Astrocyte of the cerebellum (primary cell): ENCODE measurements at regions not wholly inside any gene's neighbourhood (a gene's known extent, or its start where the extent isn't known, plus 50 kb on each side); places are given as distances from the start of the nearest gene placed in this dataset.
A peak's percentile ranks its signal among the peaks of the same experiment; 100 is the strongest.

ENCODE experiments used
- DNase-seq: peaks from one replicate; pipeline ENCODE4 v3.0.0-alpha.2; 2011; ENCODE audit warnings: low read depth
- H3K4me3 ChIP-seq: 2 replicates; pipeline ENCODE4 v1.5.1; 2011; ENCODE audit warnings: mild to moderate bottlenecking, low read depth, low read length, moderate library complexity
- in situ Hi-C: cut with HindIII; loops from 2 replicates; pipeline ENCODE4 v1.10.0; 2017; ENCODE audit warnings: low sequenced_read_pairs
- TF ChIP-seq, protein P1 (sequence below): IDR thresholded peaks from 2 replicates; pipeline ENCODE4 v1.5.1; 2012; ENCODE audit warnings: low read length, low read depth, moderate library complexity, mild to moderate bottlenecking; ENCODE audit errors: missing control alignments

DNA sequence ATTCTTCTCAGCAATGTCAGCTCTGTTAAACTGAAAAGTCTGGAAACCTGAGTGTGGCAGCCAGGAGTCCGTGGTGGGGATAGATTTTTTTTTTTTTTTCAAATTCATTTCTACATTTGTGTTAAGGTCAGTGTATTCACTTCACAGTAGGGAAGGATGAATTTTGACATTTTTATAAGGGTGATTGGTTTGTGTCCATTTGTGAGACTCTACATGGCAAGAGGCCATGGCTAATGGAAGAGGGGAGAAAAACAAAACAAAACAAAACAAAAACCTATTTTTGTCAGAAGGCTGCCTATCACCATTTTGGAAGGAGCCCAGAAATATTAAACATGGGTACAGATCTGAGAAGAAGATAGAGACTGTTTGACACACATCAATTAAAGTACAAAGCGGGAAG lies 176.1 kb downstream of the RMST start:
- H3K4me3 ChIP-seq = no peak overlapping the region
- in situ Hi-C loops = no loop called here
- no peak for DNase-seq
- TF ChIP-seq, protein P1, sequence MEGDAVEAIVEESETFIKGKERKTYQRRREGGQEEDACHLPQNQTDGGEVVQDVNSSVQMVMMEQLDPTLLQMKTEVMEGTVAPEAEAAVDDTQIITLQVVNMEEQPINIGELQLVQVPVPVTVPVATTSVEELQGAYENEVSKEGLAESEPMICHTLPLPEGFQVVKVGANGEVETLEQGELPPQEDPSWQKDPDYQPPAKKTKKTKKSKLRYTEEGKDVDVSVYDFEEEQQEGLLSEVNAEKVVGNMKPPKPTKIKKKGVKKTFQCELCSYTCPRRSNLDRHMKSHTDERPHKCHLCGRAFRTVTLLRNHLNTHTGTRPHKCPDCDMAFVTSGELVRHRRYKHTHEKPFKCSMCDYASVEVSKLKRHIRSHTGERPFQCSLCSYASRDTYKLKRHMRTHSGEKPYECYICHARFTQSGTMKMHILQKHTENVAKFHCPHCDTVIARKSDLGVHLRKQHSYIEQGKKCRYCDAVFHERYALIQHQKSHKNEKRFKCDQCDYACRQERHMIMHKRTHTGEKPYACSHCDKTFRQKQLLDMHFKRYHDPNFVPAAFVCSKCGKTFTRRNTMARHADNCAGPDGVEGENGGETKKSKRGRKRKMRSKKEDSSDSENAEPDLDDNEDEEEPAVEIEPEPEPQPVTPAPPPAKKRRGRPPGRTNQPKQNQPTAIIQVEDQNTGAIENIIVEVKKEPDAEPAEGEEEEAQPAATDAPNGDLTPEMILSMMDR = no peak

GRCh38 chr12:97639702-97640101 lies 177.1 kb downstream of the RMST start:
- in situ Hi-C loops = no loop called here

GRCh38 chr12:97640826-97641225 lies 178.2 kb downstream of the RMST start:
- in situ Hi-C loops = no loop called here
- no peak for DNase-seq
- TF ChIP-seq, protein P1 = no peak
- H3K4me3 ChIP-seq = no peak overlapping the region

More at GRCh38 chr12:97639702-97640101, 177.1 kb downstream of the RMST start:
- H3K4me3 ChIP-seq = no peak overlapping the region
- TF ChIP-seq, protein P1 = no peak
- DNase-seq = no peak

GRCh38 chr12:97642911-97643310 lies 180.3 kb downstream of the RMST start:
- in situ Hi-C loops = no loop called here
- no peak for DNase-seq

DNA sequence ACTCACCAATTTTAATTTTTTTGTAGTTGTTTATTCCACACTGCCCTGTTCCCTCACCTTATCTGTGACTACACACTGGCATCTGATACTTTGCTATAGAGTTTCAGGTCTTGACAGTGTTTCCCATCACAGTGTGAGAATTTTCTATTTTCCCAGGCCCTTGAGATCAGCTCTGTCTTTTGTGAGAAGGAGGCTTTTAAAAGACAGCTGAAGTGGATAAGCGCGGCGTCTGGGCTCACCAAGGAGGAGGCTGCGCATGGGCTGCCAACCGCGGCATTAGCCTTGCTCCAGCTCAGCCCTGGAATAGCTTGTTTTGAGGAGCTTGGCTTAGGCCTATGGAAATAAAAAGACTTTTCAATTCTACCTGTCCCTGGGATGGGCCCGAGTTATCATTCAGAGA lies 181.3 kb downstream of the RMST start:
- TF ChIP-seq, protein P1 = no peak
- DNase-seq = no peak
- in situ Hi-C loops = no loop called here
- H3K4me3 ChIP-seq = no peak overlapping the region

More at GRCh38 chr12:97642911-97643310, 180.3 kb downstream of the RMST start:
- TF ChIP-seq, protein P1 = no peak
- no peak overlapping the region for H3K4me3 ChIP-seq

DNA sequence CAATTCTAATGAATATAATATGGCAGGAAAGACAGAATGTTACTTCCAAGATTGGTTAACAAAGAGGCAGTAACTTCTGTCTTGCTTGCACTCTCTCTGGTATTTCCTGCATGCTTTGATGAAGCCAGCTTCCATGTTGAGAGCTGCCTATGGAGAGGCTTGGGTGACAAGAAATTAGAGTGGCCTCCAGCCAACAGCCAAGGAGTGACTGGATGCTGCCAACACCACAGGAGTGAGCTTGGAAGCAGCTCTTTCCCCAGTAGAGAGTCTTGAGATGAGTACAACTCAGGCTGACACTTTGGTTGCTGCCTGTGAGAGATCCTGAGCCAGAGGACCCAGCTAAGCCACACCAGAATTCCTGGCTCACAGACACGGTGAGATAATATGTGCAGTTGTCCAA lies 183.1 kb downstream of the RMST start:
- TF ChIP-seq, protein P1 = no peak
- in situ Hi-C loops = no loop called here
- no peak overlapping the region for H3K4me3 ChIP-seq
- peak; percentile 42 for DNase-seq

DNA sequence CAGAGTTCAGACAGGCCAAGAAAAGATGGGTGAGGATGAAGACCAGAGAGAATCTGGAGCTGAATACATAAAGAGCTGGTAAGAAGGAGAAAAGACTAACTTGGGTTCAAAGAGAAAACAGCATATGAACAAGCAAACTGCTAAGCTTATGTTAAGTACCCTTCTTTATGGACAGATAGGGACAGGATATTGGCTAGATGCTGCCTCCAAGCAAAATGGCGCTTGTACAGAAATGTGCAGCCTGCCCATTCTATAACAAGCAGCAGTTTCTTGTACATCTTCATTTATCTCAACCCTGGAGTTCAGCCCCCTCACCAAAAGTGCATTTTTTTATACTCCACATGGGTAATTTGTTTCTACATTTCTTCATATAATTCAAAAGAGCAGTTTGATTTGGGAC lies 184.5 kb downstream of the RMST start:
- TF ChIP-seq, protein P1 = no peak
- DNase-seq = no peak
- in situ Hi-C loops = no loop called here
- H3K4me3 ChIP-seq = no peak overlapping the region
